Caco-2 (cell line): ENCODE measurements at regions not wholly inside any gene's neighbourhood (a gene's known extent, or its start where the extent isn't known, plus 50 kb on each side); places are given as distances from the start of the nearest gene placed in this dataset.

ENCODE experiments used
- BruUV-seq: library from RNA; stranded (reverse); fragments of 400-500 nt; replicated peaks from 2 replicates; lab custom pipeline; 2021; lab: Mats Ljungman, UMichigan
- CTCF ChIA-PET: fragments of 300-600 bp; sonication (Branson Sonifier 250); formaldehyde crosslinking; loops from one replicate; lab custom pipeline; 2022; ENCODE audit warnings: antibody characterized with exemption; lab: Charles Lee
- POLR2A ChIA-PET: fragments of 300-600 bp; sonication (Branson Sonifier 250); formaldehyde crosslinking; loops from one replicate; lab custom pipeline; 2022; ENCODE audit warnings: antibody characterized with exemption; lab: Charles Lee
- DNase-seq, 2 experiments: peaks; one replicate each; pipeline versions ENCODE4 v3.0.0 to v3.0.0-alpha.2; 2020 to 2022
- H3K27me3 ChIP-seq: replicated peaks from 2 replicates; pipeline ENCODE4 v1.6.0; 2011; ENCODE audit warnings: low read length; ENCODE audit not compliant: control insufficient read depth, insufficient read depth
- H3K36me3 ChIP-seq: 2 replicates; pipeline ENCODE4 v1.5.1; 2011; ENCODE audit warnings: low read length; ENCODE audit not compliant: control insufficient read depth, insufficient read depth
- H3K4me1 ChIP-seq: fragments of 250-450 bp; sonication (Bioruptor Pico); 2 replicates; pipeline ENCODE4 v1.5.1; 2020; ENCODE audit warnings: mild to moderate bottlenecking
- H3K4me3 ChIP-seq: 2 replicates; pipeline ENCODE4 v1.5.1; 2011; ENCODE audit warnings: low read depth, mild to moderate bottlenecking, control low read depth, low read length
- H3K9me3 ChIP-seq: fragments of 250-450 bp; sonication (Bioruptor Pico); 2 replicates; pipeline ENCODE4 v1.5.1; 2020; ENCODE audit warnings: mild to moderate bottlenecking, moderate library complexity
- H3K27ac Mint-ChIP-seq: one replicate; pipeline ENCODE4 v1.8.0; 2022; ENCODE audit warnings: mixed read lengths; ENCODE audit not compliant: unreplicated experiment
- H3K27me3 Mint-ChIP-seq: one replicate; pipeline ENCODE4 v1.8.0; 2022; ENCODE audit warnings: mixed read lengths; ENCODE audit not compliant: insufficient read depth, unreplicated experiment
- H3K36me3 Mint-ChIP-seq: one replicate; pipeline ENCODE4 v1.8.0; 2022; ENCODE audit warnings: mild to moderate bottlenecking, mixed read lengths; ENCODE audit not compliant: insufficient read depth, unreplicated experiment
- H3K4me1 Mint-ChIP-seq: one replicate; pipeline ENCODE4 v1.8.0; 2022; ENCODE audit warnings: low read depth, mixed read lengths; ENCODE audit not compliant: unreplicated experiment
- H3K4me3 Mint-ChIP-seq: one replicate; pipeline ENCODE4 v1.8.0; 2022; ENCODE audit warnings: mild to moderate bottlenecking, moderate library complexity, mixed read lengths; ENCODE audit not compliant: unreplicated experiment
- H3K9me3 Mint-ChIP-seq: one replicate; pipeline ENCODE4 v1.8.0; 2022; ENCODE audit warnings: mixed read lengths; ENCODE audit not compliant: unreplicated experiment
- intact Hi-C: fragments of 100-400 bp; cut with micrococcal nuclease; formaldehyde crosslinking; loops from one replicate; pipeline ENCODE4 v1.10.0; 2022; ENCODE audit not compliant: unreplicated experiment
- TF ChIP-seq, protein P1 (sequence below), 2 experiments: fragments of 200-600 bp in 1 of 2; IDR thresholded peaks; 1 replicate in 1 of 2; 2 replicates in 1 of 2; pipeline versions ENCODE4 v1.5.1 to v1.8.0; 2011 to 2022; ENCODE audit warnings: antibody characterized with exemption in 1 of 2, control low read depth in 1 of 2, inconsistent platforms in 1 of 2, low read depth in 1 of 2, low read length in 1 of 2, mild to moderate bottlenecking in 1 of 2, moderate library complexity in 1 of 2; ENCODE audit not compliant: insufficient read depth in 1 of 2, severe bottlenecking in 1 of 2, unreplicated experiment in 1 of 2

- Histone ChIP-seq H3K27me3 (no peaks in the 10 kb centered on the region), H3K4me1 (peaks cover 1% of the 10 kb centered on the region), H3K4me3 (no peak overlapping the region), H3K9me3 (no peaks in the 10 kb centered on the region), H3K36me3 (no peaks in the 10 kb centered on the region)
- CTCF ChIA-PET: interaction anchor here (0.5 kb wide), 1 partner anchor 916 kb away, joined by 5 read pairs; no protein-coding TSS in a partner anchor
- no peak for DNase-seq
- Mint-ChIP-seq H3K4me1 (peaks cover 9% of the 10 kb centered on the region), H3K36me3 (peaks cover 5% of the 10 kb centered on the region), H3K4me3 (no peak overlapping the region), H3K9me3 (no peaks in the 10 kb centered on the region), H3K27ac (no peak overlapping the region), H3K27me3 (no peaks in the 10 kb centered on the region)
- intact Hi-C loops: no loop called here
- POLR2A ChIA-PET: no interaction called here
- BruUV-seq: no TSS peak
- TF ChIP-seq, protein P1, sequence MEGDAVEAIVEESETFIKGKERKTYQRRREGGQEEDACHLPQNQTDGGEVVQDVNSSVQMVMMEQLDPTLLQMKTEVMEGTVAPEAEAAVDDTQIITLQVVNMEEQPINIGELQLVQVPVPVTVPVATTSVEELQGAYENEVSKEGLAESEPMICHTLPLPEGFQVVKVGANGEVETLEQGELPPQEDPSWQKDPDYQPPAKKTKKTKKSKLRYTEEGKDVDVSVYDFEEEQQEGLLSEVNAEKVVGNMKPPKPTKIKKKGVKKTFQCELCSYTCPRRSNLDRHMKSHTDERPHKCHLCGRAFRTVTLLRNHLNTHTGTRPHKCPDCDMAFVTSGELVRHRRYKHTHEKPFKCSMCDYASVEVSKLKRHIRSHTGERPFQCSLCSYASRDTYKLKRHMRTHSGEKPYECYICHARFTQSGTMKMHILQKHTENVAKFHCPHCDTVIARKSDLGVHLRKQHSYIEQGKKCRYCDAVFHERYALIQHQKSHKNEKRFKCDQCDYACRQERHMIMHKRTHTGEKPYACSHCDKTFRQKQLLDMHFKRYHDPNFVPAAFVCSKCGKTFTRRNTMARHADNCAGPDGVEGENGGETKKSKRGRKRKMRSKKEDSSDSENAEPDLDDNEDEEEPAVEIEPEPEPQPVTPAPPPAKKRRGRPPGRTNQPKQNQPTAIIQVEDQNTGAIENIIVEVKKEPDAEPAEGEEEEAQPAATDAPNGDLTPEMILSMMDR (IDR thresholded peaks at IDR 0.05; ENCODE audit: insufficient read depth in 1 of 2, low read depth in 1 of 2, low read length in 1 of 2, severe bottlenecking in 1 of 2, unreplicated experiment in 1 of 2): no peak
Measured at GRCh38 chr6:6806844-6807518, 218.5 kb downstream of the LY86 start.

- POLR2A ChIA-PET: interaction anchor here (0.8 kb wide), 1 partner anchor 360 kb away, joined by 3 read pairs; no protein-coding TSS in a partner anchor
- no peak for DNase-seq
- no TSS peak for BruUV-seq
- peaks cover 5% of the 10 kb centered on the region for H3K36me3 Mint-ChIP-seq
- intact Hi-C loops: no loop called here
- H3K4me3 ChIP-seq: no peak overlapping the region
- TF ChIP-seq, protein P1 (IDR thresholded peaks at IDR 0.05; ENCODE audit: insufficient read depth in 1 of 2, low read depth in 1 of 2, low read length in 1 of 2, severe bottlenecking in 1 of 2, unreplicated experiment in 1 of 2): no peak
- H3K4me1 ChIP-seq: peaks cover 8% of the 10 kb centered on the region
- H3K27me3 Mint-ChIP-seq: no peaks in the 10 kb centered on the region
- H3K4me3 Mint-ChIP-seq: no peak overlapping the region
- no peak overlapping the region for H3K27ac Mint-ChIP-seq
- no peaks in the 10 kb centered on the region for H3K27me3 ChIP-seq
- H3K36me3 ChIP-seq: no peaks in the 10 kb centered on the region
- H3K4me1 Mint-ChIP-seq: peaks cover 11% of the 10 kb centered on the region
- CTCF ChIA-PET: interaction anchor here (1.3 kb wide), 1 partner anchor 50 kb away, joined by 3 read pairs; no protein-coding TSS in a partner anchor
- H3K9me3 Mint-ChIP-seq: no peaks in the 10 kb centered on the region
- no peaks in the 10 kb centered on the region for H3K9me3 ChIP-seq
Measured at GRCh38 chr6:6808343-6808742, 219.8 kb downstream of the LY86 start.

GRCh38 chr6:6808915-6809314 is 220.4 kb downstream of the LY86 start:
- intact Hi-C loops: no loop called here
- Mint-ChIP-seq H3K9me3 (no peaks in the 10 kb centered on the region), H3K27ac (no peak overlapping the region), H3K4me3 (no peak overlapping the region), H3K27me3 (no peaks in the 10 kb centered on the region), H3K36me3 (peaks cover 5% of the 10 kb centered on the region), H3K4me1 (peaks cover 14% of the 10 kb centered on the region)
- DNase-seq: no peak
- Histone ChIP-seq H3K36me3 (no peaks in the 10 kb centered on the region), H3K27me3 (no peaks in the 10 kb centered on the region), H3K4me3 (no peak overlapping the region), H3K4me1 (peaks cover 11% of the 10 kb centered on the region), H3K9me3 (no peaks in the 10 kb centered on the region)
- TF ChIP-seq, protein P1 (IDR thresholded peaks at IDR 0.05; ENCODE audit: insufficient read depth in 1 of 2, low read depth in 1 of 2, low read length in 1 of 2, severe bottlenecking in 1 of 2, unreplicated experiment in 1 of 2): no peak
- ChIA-PET POLR2A (no interaction called here), CTCF (interaction anchor here (1.3 kb wide), 1 partner anchor 50 kb away, joined by 3 read pairs; no protein-coding TSS in a partner anchor)
- no TSS peak for BruUV-seq
